Spinal cord (tissue), 9 donors: ENCODE measurements at regions not wholly inside any gene's neighbourhood (a gene's known extent, or its start where the extent isn't known, plus 50 kb on each side); places are given as distances from the start of the nearest gene placed in this dataset.
"Not testable (repeated sequence)": the region's sequence is repeated elsewhere in the genome, so short reads cannot be mapped to it uniquely, and the experiment has no call there.

Experiments used
- DNase-seq, 6 donors: peaks; one replicate each; pipeline versions ENCODE4 v3.0.0 to v3.0.0-alpha.2; 2013 to 2015; ENCODE audit warnings: low spot score in 6 of 6, low read depth in 4 of 6
- H3K27ac ChIP-seq: one replicate; pipeline ENCODE4 v1.5.1; 2013; ENCODE audit warnings: low read depth, low read length, control low read depth
- H3K27me3 ChIP-seq: one replicate; pipeline ENCODE4 v1.6.1; 2013; ENCODE audit warnings: low read length; ENCODE audit not compliant: control insufficient read depth, insufficient read depth
- H3K36me3 ChIP-seq: one replicate; pipeline ENCODE4 v1.6.1; 2013; ENCODE audit warnings: low read length; ENCODE audit not compliant: control insufficient read depth, insufficient read depth
- H3K4me1 ChIP-seq: one replicate; pipeline ENCODE4 v1.6.1; 2013; ENCODE audit warnings: low read length; ENCODE audit not compliant: control insufficient read depth, insufficient read depth
- H3K4me3 ChIP-seq: one replicate; pipeline ENCODE4 v1.5.1; 2013; ENCODE audit warnings: low read depth, low read length, control low read depth
- H3K9me3 ChIP-seq: one replicate; pipeline ENCODE4 v1.6.1; 2013; ENCODE audit warnings: low read length; ENCODE audit not compliant: control insufficient read depth, insufficient read depth
- WGBS: methylation state at CpG from one replicate; pipeline ENCODE4 v1.1.5; 2013; ENCODE audit warnings: missing lambda C conversion rate; ENCODE audit not compliant: insufficient coverage; 5-methylcytosine and 5-hydroxymethylcytosine counted together
- donor health status: healthy.

DNA sequence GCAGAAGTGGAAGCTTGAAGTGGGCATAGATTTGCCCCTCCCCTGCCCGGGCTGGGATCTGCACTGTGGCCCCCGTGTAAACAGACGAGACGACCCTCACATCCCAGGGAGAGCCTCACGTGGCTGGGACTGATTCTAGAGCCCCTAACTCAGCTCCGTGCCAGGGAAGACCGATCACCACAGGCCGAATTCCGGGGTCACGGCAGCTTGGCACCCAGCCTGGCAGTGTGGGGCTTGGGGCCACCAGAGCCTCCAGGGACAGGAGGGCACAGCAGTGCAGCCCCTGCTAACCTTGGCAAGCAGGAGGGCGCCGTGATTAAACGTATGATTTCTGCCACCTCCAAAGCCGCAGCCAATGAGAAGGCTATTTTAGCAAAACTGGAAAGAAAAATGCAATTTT, 198.7 kb upstream of the ZNF469 start:
- not testable (repeated sequence) for H3K9me3 ChIP-seq, DNase-seq, H3K4me3 ChIP-seq, H3K27me3 ChIP-seq, H3K36me3 ChIP-seq, H3K27ac ChIP-seq
- WGBS = 96% methylated on average over 5 of the region's 14 CpGs
- peaks cover 15% of the 10 kb centered on the region for H3K4me1 ChIP-seq

DNA sequence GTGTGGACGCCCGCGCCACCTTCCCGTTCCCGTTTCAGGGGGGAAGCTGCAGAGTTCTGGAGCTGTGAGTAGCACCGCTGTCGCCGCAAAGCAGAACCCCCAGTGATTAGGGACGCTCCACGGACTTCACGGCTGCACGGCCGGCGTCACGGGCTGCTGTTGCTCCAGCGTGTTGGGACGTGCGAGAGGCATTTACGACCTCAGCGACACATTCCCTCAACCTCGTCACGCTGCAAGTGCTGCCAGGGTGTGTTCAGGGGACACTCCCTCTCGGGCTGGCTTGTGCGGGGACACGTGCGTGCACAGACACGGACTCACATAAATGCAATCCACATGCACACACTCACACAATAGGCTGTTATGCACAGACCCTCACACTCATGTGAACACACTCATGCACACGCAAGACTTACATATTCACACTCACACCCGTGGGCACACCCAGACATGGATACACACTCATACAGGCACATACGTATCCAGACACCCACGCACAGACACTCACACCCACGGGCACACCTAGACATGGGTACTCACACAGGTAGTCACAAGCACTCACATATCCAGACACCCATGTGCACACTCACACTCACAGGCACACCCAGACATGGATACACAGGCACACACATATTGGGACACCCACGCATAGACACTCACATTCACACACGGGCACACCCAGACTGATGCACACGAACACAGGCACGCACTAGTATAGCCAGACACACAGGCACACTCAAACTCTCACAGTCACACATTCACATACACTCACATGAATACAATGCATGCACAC, 198.0 kb upstream of the ZNF469 start:
- H3K4me1 ChIP-seq = peaks cover 15% of the 10 kb centered on the region
- DNase-seq, H3K4me3 ChIP-seq, H3K27ac ChIP-seq, H3K27me3 ChIP-seq, H3K9me3 ChIP-seq, H3K36me3 ChIP-seq: not testable (repeated sequence)
- 95% methylated on average over 11 of the region's 36 CpGs for WGBS

DNA sequence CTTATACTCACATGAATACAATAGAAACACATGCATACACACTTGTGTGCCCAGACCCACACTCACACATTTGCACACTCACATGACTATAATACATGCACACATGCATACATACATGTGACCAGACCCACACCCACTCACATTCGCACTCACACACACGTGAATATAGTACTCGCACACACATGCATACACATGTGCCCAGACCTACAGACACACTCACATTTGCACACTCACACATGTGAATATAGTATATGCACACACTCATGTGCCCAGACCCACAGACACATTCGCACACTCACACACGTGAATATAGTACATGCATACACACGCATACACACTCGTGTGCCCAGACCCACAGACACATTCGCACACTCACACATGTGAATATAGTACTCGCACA, 197.4 kb upstream of the ZNF469 start:
- not testable (repeated sequence) for DNase-seq, H3K27me3 ChIP-seq, H3K27ac ChIP-seq, H3K4me3 ChIP-seq, H3K9me3 ChIP-seq, H3K36me3 ChIP-seq
- H3K4me1 ChIP-seq = peaks cover 15% of the 10 kb centered on the region
- WGBS = 100% methylated on average over 1 of the region's 9 CpGs

DNA sequence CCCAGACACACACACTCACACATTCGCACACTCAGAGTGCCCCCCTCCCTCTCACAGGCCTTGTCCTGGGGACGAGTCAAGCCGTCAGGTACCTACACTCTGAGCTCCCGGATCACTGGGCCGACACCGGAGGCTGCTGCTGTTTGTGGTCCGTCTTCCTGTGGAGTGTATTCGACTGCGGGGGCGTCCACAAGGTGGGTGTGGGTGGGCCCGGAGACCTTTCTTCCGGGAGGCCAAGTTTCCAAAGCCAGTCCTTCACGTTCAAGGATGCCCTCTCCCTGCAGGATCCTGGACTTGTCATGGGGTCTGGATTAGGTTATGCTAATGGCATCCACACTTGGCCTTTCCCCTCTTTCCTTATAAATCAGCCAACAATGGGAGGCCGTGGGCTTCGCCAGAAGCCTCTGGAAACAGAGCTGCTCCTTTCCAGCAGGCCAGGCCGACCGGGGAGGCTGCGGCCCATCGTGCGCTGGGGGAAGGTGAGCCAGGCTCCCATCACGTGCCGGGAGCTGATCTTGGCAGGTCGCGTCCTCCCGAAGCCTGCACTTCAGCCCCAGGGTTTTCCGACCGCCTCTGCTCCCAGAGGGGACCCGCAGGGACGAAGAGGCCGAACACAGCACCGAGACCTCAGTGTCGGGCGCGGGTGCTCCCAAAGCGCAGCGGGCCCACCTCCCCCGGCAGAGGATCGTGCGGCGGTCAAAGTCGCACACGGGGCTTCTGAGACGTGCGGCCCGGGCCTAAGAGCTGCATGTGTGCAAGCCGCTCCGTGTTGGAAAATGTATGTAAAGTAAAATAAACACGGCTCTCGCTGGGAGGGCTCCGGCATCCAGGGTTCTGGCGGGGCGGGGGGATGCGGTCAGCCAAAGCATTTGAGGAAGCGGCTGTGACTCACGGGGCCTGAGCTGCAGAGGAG, 196.5 kb upstream of the ZNF469 start:
- 53% methylated on average over 46 of the region's 55 CpGs for WGBS
- H3K36me3 ChIP-seq, H3K4me3 ChIP-seq, H3K27me3 ChIP-seq, H3K9me3 ChIP-seq: not testable (repeated sequence)
- Histone ChIP-seq H3K27ac (peak overlapping the region; percentile 40), H3K4me1 (peaks cover 15% of the 10 kb centered on the region)
- DNase-seq = peak in 2 of 6 donors; percentile 1 to 23

DNA sequence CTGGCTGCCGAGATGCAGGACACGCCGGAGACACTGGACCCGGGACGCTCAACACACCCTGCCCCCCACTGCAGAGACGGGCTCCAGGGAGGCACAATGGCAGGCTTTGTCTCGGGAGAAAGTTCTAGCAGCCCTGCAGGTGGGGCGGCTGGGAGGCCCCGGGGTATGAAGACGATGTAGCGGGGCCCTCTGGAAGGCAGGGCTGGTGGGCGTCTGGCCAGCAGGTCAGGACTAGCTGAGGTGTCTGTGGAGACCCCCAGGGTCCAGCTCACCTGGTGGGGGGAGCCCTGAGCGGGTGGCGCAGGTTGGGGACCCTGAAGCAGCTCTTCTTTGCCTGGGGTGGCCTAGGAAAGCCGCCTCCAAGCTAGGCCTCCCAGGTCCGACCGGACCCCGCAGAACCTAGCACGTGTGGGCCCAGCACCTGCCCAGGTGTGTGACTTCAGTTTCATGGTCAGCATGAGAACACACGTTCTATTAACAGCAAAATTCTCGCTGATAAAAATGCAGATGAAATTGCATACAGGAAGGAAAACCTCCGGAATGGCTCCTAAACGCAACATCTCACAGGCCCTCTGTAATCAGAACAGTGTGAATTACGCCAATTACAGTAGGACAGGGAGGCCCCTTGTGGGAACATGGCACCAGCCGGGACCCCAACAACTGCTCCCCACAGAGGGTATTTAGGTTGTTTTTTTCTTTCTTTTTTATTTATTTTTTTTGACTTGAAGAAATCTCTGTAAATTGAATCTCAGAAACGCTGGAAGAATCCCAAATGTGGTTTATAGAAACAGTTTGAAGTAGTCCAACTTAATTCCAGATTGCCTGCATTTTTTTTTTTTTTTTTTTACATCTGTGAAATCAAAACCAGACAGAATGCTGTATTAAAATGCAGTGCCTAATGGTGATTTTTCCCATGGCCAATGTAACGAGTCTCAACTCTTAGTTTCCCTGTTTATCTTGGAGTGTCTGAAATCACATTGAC, 195.6 kb upstream of the ZNF469 start:
- 75% methylated on average over 9 of the region's 27 CpGs for WGBS
- H3K4me3 ChIP-seq, H3K9me3 ChIP-seq, H3K27ac ChIP-seq, H3K27me3 ChIP-seq, H3K36me3 ChIP-seq: not testable (repeated sequence)
- DNase-seq = peak in 2 of 6 donors; percentile 56 to 71
- H3K4me1 ChIP-seq = peaks cover 15% of the 10 kb centered on the region

DNA sequence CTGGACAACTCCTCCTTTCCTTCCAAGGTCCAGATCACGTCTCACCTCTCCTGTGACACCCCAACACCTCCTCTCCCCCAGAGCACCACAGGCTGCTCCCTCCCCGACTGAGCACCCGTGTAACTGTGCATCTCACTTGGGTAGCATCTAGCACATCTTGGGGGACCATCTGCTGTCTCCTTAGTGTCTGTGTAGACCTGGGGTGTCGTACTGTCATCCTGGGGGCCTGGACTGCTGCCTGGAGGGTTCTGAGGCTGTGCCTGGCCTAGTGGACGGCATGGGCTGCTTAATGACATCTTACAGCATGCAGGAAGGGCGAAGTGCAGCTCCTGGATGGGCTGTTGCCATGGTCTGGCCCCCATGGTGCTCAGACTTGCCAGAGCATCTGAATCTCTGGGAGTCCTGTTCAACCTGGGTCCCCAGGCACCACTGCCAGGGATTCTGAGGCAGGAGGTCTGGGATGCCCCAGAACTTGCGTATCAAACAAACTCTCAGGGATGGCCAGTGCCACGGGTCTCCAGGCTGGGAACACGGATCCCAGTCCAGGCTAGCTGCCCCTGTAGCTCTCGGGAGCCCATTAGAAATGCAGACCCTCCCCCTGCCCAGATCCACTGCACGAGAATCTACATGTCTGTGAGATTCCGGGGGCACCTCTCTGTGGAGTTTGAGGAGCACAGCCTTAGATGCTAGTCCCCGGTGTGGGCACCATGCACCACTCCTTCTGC, 194.4 kb upstream of the ZNF469 start:
- DNase-seq = not testable (repeated sequence)
- 86% methylated on average over 2 of the region's 13 CpGs for WGBS

DNA sequence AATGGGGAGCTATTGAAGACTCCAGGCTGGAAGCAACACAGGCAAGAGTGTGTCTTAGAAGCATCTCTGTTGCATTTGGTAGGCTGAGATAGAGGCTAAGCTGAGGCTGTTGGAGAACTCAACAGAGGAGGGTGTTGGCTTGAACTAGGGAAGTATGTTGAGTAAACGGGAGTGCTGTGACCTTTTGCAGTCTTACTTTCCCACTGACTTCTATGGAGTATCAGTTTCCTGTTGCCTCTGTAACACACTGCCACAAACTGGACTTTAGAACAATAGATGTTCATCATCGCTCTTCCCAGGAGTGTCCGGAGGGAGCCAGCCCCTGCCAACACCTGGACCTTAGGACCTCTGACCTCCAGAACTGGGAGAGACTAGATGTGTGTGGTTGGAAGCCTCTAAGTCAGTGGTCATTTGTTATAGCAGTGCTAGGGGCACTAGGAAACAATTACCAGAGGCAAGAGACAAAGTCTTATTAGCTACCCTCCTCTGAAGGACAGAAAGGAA, 192.1 kb upstream of the ZNF469 start:
- not testable (repeated sequence) for DNase-seq, H3K9me3 ChIP-seq, H3K27me3 ChIP-seq, H3K27ac ChIP-seq, H3K36me3 ChIP-seq, H3K4me3 ChIP-seq
- no CpG with 5 or more reads among the region's 3 CpGs for WGBS
- peaks cover 34% of the 10 kb centered on the region for H3K4me1 ChIP-seq

More for the DNA sequence above, 194.4 kb upstream of the ZNF469 start:
- H3K4me1 ChIP-seq = peaks cover 15% of the 10 kb centered on the region
- not testable (repeated sequence) for H3K4me3 ChIP-seq, H3K27me3 ChIP-seq, H3K36me3 ChIP-seq, H3K27ac ChIP-seq, H3K9me3 ChIP-seq

DNA sequence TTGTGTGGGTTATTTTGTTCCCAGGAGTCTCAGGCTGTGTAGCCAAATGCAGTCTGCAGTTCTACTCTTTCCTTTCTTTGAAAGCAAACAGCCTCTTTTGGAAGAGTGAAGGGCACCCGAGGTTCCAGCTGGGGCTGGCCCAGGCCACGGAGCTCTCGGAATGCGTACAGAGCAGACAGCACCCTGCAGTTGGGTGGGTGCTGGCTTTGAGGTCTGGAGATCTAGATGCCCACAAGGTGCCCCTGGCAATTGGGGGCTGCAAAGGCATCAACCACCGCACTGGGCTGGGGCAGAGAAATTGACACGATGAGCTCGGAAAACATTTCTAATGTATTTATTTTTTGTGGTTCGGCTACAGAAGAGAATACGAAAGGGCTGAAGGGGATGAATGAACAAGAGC, 191.6 kb upstream of the ZNF469 start:
- H3K4me1 ChIP-seq = peaks cover 31% of the 10 kb centered on the region
- not testable (repeated sequence) for H3K36me3 ChIP-seq, H3K9me3 ChIP-seq, H3K4me3 ChIP-seq, H3K27me3 ChIP-seq, DNase-seq, H3K27ac ChIP-seq
- WGBS = 90% methylated on average over 9 of the region's 9 CpGs
